HepG2 (cell line): ENCODE measurements at regions not wholly inside any gene's neighbourhood (a gene's known extent, or its start where the extent isn't known, plus 50 kb on each side); places are given as distances from the start of the nearest gene placed in this dataset.
"Not testable (repeated sequence)": the region's sequence is repeated elsewhere in the genome, so short reads cannot be mapped to it uniquely, and the experiment has no call there.

Experiments
- FOXA3 ChIP-seq: IDR thresholded peaks from 2 replicates; pipeline ENCODE4 v1.6.1; 2016; ENCODE audit warnings: missing genetic modification reagents, missing compliant biosample characterization
- JUND ChIP-seq: sonication (generic); formaldehyde crosslinking; IDR thresholded peaks from 2 replicates; pipeline ENCODE4 v1.8.0; 2022; ENCODE audit warnings: mild to moderate bottlenecking, missing genetic modification reagents
- MEIS2 ChIP-seq: sonication (generic); formaldehyde crosslinking; IDR thresholded peaks from 2 replicates; pipeline ENCODE4 v1.9.0; 2021; ENCODE audit warnings: mild to moderate bottlenecking, missing genetic modification reagents
- MYC ChIP-seq: sonication (generic); formaldehyde crosslinking; IDR thresholded peaks from 2 replicates; pipeline ENCODE4 v1.9.0; 2021; ENCODE audit warnings: missing genetic modification reagents, borderline replicate concordance
- SP2 ChIP-seq: sonication (generic); formaldehyde crosslinking; IDR thresholded peaks from 2 replicates; pipeline ENCODE4 v1.5.1; 2020; ENCODE audit warnings: mild to moderate bottlenecking, missing genetic modification reagents
- SUZ12 ChIP-seq: fragments of 150-350 bp; IDR thresholded peaks from 2 replicates; pipeline ENCODE4 v1.6.1; 2014; ENCODE audit warnings: low read depth, low read length
- TP53 ChIP-seq: sonication (generic); formaldehyde crosslinking; conservative IDR thresholded peaks from 2 replicates; pipeline ENCODE4 v1.4.0; 2020; ENCODE audit warnings: missing genetic modification reagents
- ZBTB7A ChIP-seq: sonication (generic); formaldehyde crosslinking; IDR thresholded peaks from 2 replicates; pipeline ENCODE4 v1.8.0; 2022; ENCODE audit warnings: mild to moderate bottlenecking, missing genetic modification reagents
- ZNF251 ChIP-seq: sonication (generic); formaldehyde crosslinking; IDR thresholded peaks from 2 replicates; pipeline ENCODE4 v1.9.0; 2021; ENCODE audit warnings: mild to moderate bottlenecking, missing genetic modification reagents
- TF ChIP-seq, protein P1 (sequence below): sonication (generic); formaldehyde crosslinking; IDR thresholded peaks from 2 replicates; pipeline ENCODE4 v1.5.0; 2020; ENCODE audit warnings: mild to moderate bottlenecking, missing genetic modification reagents, moderate library complexity

DNA sequence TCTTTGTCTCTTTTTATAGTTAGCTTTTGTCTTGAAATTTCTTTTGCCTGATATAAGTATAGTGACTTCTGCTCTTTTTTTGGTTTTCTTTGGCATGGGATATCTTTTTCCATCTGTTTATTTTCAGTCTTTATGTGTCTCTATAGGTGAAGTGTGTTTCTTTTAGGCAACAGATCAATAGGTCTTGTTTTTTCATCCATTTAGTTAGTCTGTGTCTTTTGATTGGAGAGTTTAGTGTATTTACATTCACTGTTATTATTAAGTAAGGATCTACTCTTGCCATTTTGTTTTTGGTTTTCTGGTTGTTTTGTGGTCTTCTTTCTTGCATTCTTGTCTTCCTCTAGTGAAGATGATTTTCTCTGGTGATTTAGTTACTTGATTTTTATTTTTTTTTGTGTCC is 190.2 kb downstream of the CCDC74A start:
- TF ChIP-seq MEIS2 (CRISPR knock-in tag); SP2 (CRISPR knock-in tag); FOXA3 (CRISPR knock-in tag); ZNF251; TP53 (CRISPR knock-in tag); ZBTB7A; JUND (CRISPR knock-in tag); MYC (CRISPR knock-in tag); SUZ12: not testable (repeated sequence)
- TF ChIP-seq, protein P1, sequence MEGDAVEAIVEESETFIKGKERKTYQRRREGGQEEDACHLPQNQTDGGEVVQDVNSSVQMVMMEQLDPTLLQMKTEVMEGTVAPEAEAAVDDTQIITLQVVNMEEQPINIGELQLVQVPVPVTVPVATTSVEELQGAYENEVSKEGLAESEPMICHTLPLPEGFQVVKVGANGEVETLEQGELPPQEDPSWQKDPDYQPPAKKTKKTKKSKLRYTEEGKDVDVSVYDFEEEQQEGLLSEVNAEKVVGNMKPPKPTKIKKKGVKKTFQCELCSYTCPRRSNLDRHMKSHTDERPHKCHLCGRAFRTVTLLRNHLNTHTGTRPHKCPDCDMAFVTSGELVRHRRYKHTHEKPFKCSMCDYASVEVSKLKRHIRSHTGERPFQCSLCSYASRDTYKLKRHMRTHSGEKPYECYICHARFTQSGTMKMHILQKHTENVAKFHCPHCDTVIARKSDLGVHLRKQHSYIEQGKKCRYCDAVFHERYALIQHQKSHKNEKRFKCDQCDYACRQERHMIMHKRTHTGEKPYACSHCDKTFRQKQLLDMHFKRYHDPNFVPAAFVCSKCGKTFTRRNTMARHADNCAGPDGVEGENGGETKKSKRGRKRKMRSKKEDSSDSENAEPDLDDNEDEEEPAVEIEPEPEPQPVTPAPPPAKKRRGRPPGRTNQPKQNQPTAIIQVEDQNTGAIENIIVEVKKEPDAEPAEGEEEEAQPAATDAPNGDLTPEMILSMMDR (CRISPR knock-in tag), result not testable (repeated sequence)
